IMR-90 (cell line): ENCODE measurements at regions not wholly inside any gene's neighbourhood (a gene's known extent, or its start where the extent isn't known, plus 50 kb on each side); places are given as distances from the start of the nearest gene placed in this dataset.

ENCODE experiments used
- ATAC-seq: fragments of 200-7000 bp; cut with Tn5 transposase; 2 replicates; pipeline ENCODE4 v1.9.1; 2020; ENCODE audit warnings: low read depth, mild to moderate bottlenecking, moderate library complexity
- BruUV-seq: library from RNA; stranded (reverse); fragments of 400-500 nt; replicated peaks from 2 replicates; lab custom pipeline; 2021; lab: Mats Ljungman, UMichigan
- CTCF ChIA-PET: fragments of 300-600 bp; formaldehyde crosslinking; extraction: SDS; loops from one replicate; lab custom pipeline; 2021; ENCODE audit warnings: antibody characterized with exemption; lab: Yijun Ruan, JAX
- POLR2A ChIA-PET: fragments of 300-600 bp; sonication (Branson Sonifier 250); formaldehyde crosslinking; loops from one replicate; lab custom pipeline; 2022; ENCODE audit warnings: antibody characterized with exemption; ENCODE audit not compliant: unreplicated experiment; lab: Charles Lee
- DNase-seq: peaks from one replicate; pipeline ENCODE4 v3.0.0; 2013
- H2AFZ ChIP-seq: replicated peaks from 2 replicates; pipeline ENCODE3; 2013; ENCODE audit warnings: low read length, mild to moderate bottlenecking; ENCODE audit not compliant: poor library complexity
- H2AK5ac ChIP-seq: 2 replicates; pipeline ENCODE4 v1.6.1; 2013; ENCODE audit warnings: low read depth, low read length, inconsistent platforms
- H2AK9ac ChIP-seq: replicated peaks from 2 replicates; pipeline ENCODE3; 2013; ENCODE audit warnings: mild to moderate bottlenecking, low read depth, low read length, moderate library complexity; ENCODE audit not compliant: poor library complexity
- H2BK120ac ChIP-seq: 2 replicates; pipeline ENCODE4 v1.6.1; 2013; ENCODE audit warnings: low read depth, low read length, inconsistent platforms
- H2BK15ac ChIP-seq: 3 replicates; pipeline ENCODE4 v1.6.1; 2013; ENCODE audit warnings: low read depth, low read length, inconsistent platforms
- H2BK20ac ChIP-seq: 2 replicates; pipeline ENCODE4 v1.6.1; 2013; ENCODE audit warnings: low read depth, mild to moderate bottlenecking, inconsistent platforms, low read length, moderate library complexity
- H2BK5ac ChIP-seq: 2 replicates; pipeline ENCODE4 v1.6.1; 2013; ENCODE audit warnings: mild to moderate bottlenecking, low read depth, low read length, inconsistent platforms; ENCODE audit not compliant: poor library complexity, severe bottlenecking
- H3K14ac ChIP-seq: replicated peaks from 2 replicates; pipeline ENCODE4 v1.6.1; 2013; ENCODE audit warnings: low read depth, low read length, inconsistent platforms
- H3K18ac ChIP-seq: 2 replicates; pipeline ENCODE4 v1.6.1; 2013; ENCODE audit warnings: low read depth, low read length, control low read depth
- H3K23ac ChIP-seq: 2 replicates; pipeline ENCODE4 v1.6.1; 2013; ENCODE audit warnings: low read depth, low read length, inconsistent platforms
- H3K27ac ChIP-seq: 2 replicates; pipeline ENCODE4 v1.5.1; 2013; ENCODE audit warnings: mild to moderate bottlenecking, control low read depth, low read length; ENCODE audit not compliant: insufficient read depth
- H3K27me3 ChIP-seq: 2 replicates; pipeline ENCODE4 v1.6.1; 2013; ENCODE audit warnings: low read length; ENCODE audit not compliant: control insufficient read depth, insufficient read depth
- H3K36me3 ChIP-seq: 2 replicates; pipeline ENCODE4 v1.6.1; 2013; ENCODE audit warnings: low read length, mixed read lengths; ENCODE audit not compliant: control insufficient read depth, insufficient read depth
- H3K4ac ChIP-seq: 2 replicates; pipeline ENCODE4 v1.6.1; 2013; ENCODE audit warnings: low read depth, low read length, inconsistent platforms
- H3K4me1 ChIP-seq: 2 replicates; pipeline ENCODE4 v1.6.1; 2013; ENCODE audit warnings: low read length, mixed read lengths; ENCODE audit not compliant: control insufficient read depth, insufficient read depth
- H3K4me2 ChIP-seq: 2 replicates; pipeline ENCODE4 v1.6.1; 2013; ENCODE audit warnings: low read depth, mild to moderate bottlenecking, control low read depth, low read length, moderate library complexity
- H3K4me3 ChIP-seq: 2 replicates; pipeline ENCODE4 v1.5.1; 2013; ENCODE audit warnings: low read depth, mild to moderate bottlenecking, control low read depth, low read length, moderate library complexity; ENCODE audit not compliant: insufficient read depth
- H3K56ac ChIP-seq: 2 replicates; pipeline ENCODE4 v1.6.1; 2013; ENCODE audit warnings: low read length, inconsistent platforms; ENCODE audit not compliant: insufficient read depth; ENCODE audit errors: extremely low read depth
- H3K79me1 ChIP-seq, 2 experiments: 2 replicates each; pipeline ENCODE4 v1.6.1; 2013; ENCODE audit warnings: low read length in 2 of 2, inconsistent platforms in 1 of 2, low read depth in 1 of 2
- H3K9ac ChIP-seq: 2 replicates; pipeline ENCODE4 v1.6.1; 2013; ENCODE audit warnings: low read depth, low read length, control low read depth
- H3K9me1 ChIP-seq: 2 replicates; pipeline ENCODE4 v1.6.1; 2013; ENCODE audit warnings: low read length, inconsistent platforms; ENCODE audit not compliant: insufficient read depth
- H3K9me3 ChIP-seq: 2 replicates; pipeline ENCODE4 v1.6.1; 2013; ENCODE audit warnings: low read length; ENCODE audit not compliant: control insufficient read depth, insufficient read depth
- H4K20me1 ChIP-seq: 2 replicates; pipeline ENCODE4 v1.6.1; 2013; ENCODE audit warnings: low read length, inconsistent platforms; ENCODE audit not compliant: insufficient read depth
- H4K5ac ChIP-seq: 2 replicates; pipeline ENCODE4 v1.6.1; 2013; ENCODE audit warnings: mild to moderate bottlenecking, low read depth, low read length, control low read depth
- H4K8ac ChIP-seq, 2 experiments: 2 replicates each; pipeline ENCODE4 v1.6.1; 2013; ENCODE audit warnings: low read depth in 2 of 2, low read length in 2 of 2, control low read depth in 1 of 2, inconsistent platforms in 1 of 2
- H4K91ac ChIP-seq: 2 replicates; pipeline ENCODE4 v1.6.1; 2013; ENCODE audit warnings: low read depth, low read length, inconsistent platforms; ENCODE audit not compliant: insufficient read depth
- BHLHE40 ChIP-seq: fragments of 150-350 bp; IDR thresholded peaks from 2 replicates; pipeline ENCODE4 v1.6.1; 2016; ENCODE audit warnings: mild to moderate bottlenecking, low read depth, low read length
- CEBPB ChIP-seq: IDR thresholded peaks from 2 replicates; pipeline ENCODE4 v1.6.1; 2012; ENCODE audit warnings: low read depth, low read length, improper control_type of control experiment
- CHD1 ChIP-seq: IDR thresholded peaks from 2 replicates; pipeline ENCODE4 v1.6.1; 2012; ENCODE audit warnings: low read depth, low read length, improper control_type of control experiment
- FOS ChIP-seq: fragments of 150-350 bp; IDR thresholded peaks from 2 replicates; pipeline ENCODE4 v1.6.1; 2016; ENCODE audit warnings: low read depth, low read length
- MAFK ChIP-seq: IDR thresholded peaks from 2 replicates; pipeline ENCODE4 v1.6.1; 2012; ENCODE audit warnings: low read depth, low read length, improper control_type of control experiment
- MXI1 ChIP-seq: IDR thresholded peaks from 2 replicates; pipeline ENCODE4 v1.6.1; 2012; ENCODE audit warnings: low read depth, mild to moderate bottlenecking, low read length, moderate library complexity, borderline replicate concordance
- NFE2L2 ChIP-seq: fragments of 150-350 bp; IDR thresholded peaks from 2 replicates; pipeline ENCODE4 v1.6.1; 2016; ENCODE audit warnings: low read depth, mild to moderate bottlenecking, low read length
- RFX5 ChIP-seq: IDR thresholded peaks from 2 replicates; pipeline ENCODE4 v1.8.0; 2012; ENCODE audit warnings: low read depth, mild to moderate bottlenecking, low read length, moderate library complexity
- WGBS, 2 experiments: methylation state at CpG; one replicate each; pipeline versions ENCODE4 v1.1.5 to v1.1.7; 2013; ENCODE audit warnings: missing lambda C conversion rate in 2 of 2; ENCODE audit not compliant: insufficient read length in 1 of 2; ENCODE audit errors: extremely low coverage in 2 of 2; 5-methylcytosine and 5-hydroxymethylcytosine counted together
- dilution Hi-C: fragments of 300-500 bp; cut with HindIII; formaldehyde crosslinking; loops from one replicate; pipeline ENCODE4 v1.14.3; 2018; ENCODE audit warnings: low sequenced_read_pairs; ENCODE audit not compliant: unreplicated experiment
- in situ Hi-C: fragments of 300-500 bp; cut with MboI; formaldehyde crosslinking; loops from 3 replicates; pipeline ENCODE4 v1.14.3; 2019; ENCODE audit warnings: low sequenced_read_pairs, inconsistent platforms, mixed read lengths
- intact Hi-C: fragments of 100-400 bp; cut with micrococcal nuclease; formaldehyde crosslinking; loops from 2 replicates; pipeline ENCODE4 v1.10.0; 2022
- TF ChIP-seq, protein P1 (sequence below): fragments of 150-350 bp; IDR thresholded peaks from 2 replicates; pipeline ENCODE4 v1.6.1; 2017; ENCODE audit warnings: mild to moderate bottlenecking, antibody characterized with exemption, low read length, low read depth

GRCh38 chr11:71356280-71356876 lies 91.8 kb downstream of the DHCR7 start:
- H3K9ac ChIP-seq = no peak overlapping the region
- no peak overlapping the region for H3K14ac ChIP-seq
- dilution Hi-C loops (no loop called here), intact Hi-C loops (no loop called here), in situ Hi-C loops (no loop called here)
- ChIA-PET CTCF (no interaction called here), POLR2A (no interaction called here)
- no peak overlapping the region for H3K27ac ChIP-seq
- H2BK20ac ChIP-seq = no peak overlapping the region
- ATAC-seq = no peak
- H2AK5ac ChIP-seq = no peak overlapping the region
- no peak overlapping the region for H2BK120ac ChIP-seq
- no peaks in the 10 kb centered on the region; the same call in 1 of the 2 replicates for H3K9me3 ChIP-seq
- H2AFZ ChIP-seq = no peak overlapping the region
- no peaks in the 10 kb centered on the region for H3K9me1 ChIP-seq
- H3K79me1 ChIP-seq = no peaks in the 10 kb centered on the region
- no peak overlapping the region for H3K4ac ChIP-seq
- no peak overlapping the region for H2BK15ac ChIP-seq
- no peaks in the 10 kb centered on the region for H3K4me1 ChIP-seq
- H3K18ac ChIP-seq = no peak overlapping the region
- H3K27me3 ChIP-seq = peaks cover 27% of the 10 kb centered on the region
- H2AK9ac ChIP-seq = no peak overlapping the region
- H2BK5ac ChIP-seq = no peak overlapping the region
- H4K20me1 ChIP-seq = no peaks in the 10 kb centered on the region
- H3K4me3 ChIP-seq = no peak overlapping the region
- no peak overlapping the region for H4K5ac ChIP-seq
- no peak overlapping the region for H3K56ac ChIP-seq
- no peak for TF ChIP-seq RFX5
- TF ChIP-seq CHD1 = no peak
- TF ChIP-seq, protein P1, sequence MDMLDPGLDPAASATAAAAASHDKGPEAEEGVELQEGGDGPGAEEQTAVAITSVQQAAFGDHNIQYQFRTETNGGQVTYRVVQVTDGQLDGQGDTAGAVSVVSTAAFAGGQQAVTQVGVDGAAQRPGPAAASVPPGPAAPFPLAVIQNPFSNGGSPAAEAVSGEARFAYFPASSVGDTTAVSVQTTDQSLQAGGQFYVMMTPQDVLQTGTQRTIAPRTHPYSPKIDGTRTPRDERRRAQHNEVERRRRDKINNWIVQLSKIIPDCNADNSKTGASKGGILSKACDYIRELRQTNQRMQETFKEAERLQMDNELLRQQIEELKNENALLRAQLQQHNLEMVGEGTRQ = no peak
- TF ChIP-seq CEBPB = no peak
- no peak for TF ChIP-seq MXI1
- TF ChIP-seq BHLHE40 = no peak
- TF ChIP-seq MAFK = no peak
- TF ChIP-seq FOS = no peak
- TF ChIP-seq NFE2L2 = no peak
- no peak overlapping the region for H4K8ac ChIP-seq
- no peak overlapping the region for H3K23ac ChIP-seq
- 54% methylated on average over 3 of the region's 6 CpGs; no CpG with 5 or more reads in 1 of the 2 experiments for WGBS, 2 experiments
- BruUV-seq = no TSS peak
- no peaks in the 10 kb centered on the region for H3K36me3 ChIP-seq
- DNase-seq = no peak
- no peak overlapping the region for H3K4me2 ChIP-seq
- H4K91ac ChIP-seq = no peak overlapping the region
